Activated CD4-positive, alpha-beta T cell treated with anti-CD3 and anti-CD28 coated beads, Interleukin-2, amount 50 U/mL, for 1 hour (primary cell): ENCODE measurements at regions not wholly inside any gene's neighbourhood (a gene's known extent, or its start where the extent isn't known, plus 50 kb on each side); places are given as distances from the start of the nearest gene placed in this dataset.
"Not testable (repeated sequence)": the region's sequence is repeated elsewhere in the genome, so short reads cannot be mapped to it uniquely, and the experiment has no call there.

Source experiments
- DNase-seq: peaks from one replicate; pipeline ENCODE4 v3.0.0-alpha.2; 2020

- DNase-seq = no peak
Observed at GRCh38 chr21:28100366-28100765, 892.3 kb downstream of the LTN1 start.

DNA sequence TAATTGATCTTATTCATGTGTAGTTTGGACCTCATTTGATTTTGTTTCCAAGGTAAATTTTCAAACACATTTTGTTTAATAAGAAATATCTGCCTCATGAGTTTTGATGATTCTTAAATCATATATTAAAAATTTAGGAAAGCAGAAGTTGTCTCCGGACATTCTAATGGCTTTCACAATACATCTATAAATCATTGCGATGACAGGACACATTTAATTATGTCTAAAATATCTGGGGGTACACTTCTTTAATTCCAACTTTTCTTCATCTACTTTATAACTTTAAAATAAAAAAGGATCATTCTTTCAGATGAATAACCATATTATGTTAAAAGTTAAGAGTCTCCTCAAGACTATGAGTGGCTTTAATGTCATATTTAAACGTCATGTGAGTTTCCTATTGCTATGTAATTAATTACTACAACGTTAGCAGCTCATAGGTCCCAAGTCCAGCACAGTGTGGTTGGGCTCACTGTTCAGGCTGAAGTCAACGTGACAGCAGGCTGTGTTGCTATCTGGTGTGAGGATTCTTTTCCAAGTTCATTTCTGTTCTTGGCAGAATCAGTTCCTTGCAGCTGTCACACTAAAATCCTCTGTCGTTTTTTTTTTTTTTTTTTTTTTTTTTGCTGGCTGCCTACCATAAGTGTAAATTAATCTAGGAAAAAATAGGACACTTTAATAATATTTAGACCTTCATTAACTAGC is 893.5 kb downstream of the LTN1 start:
- DNase-seq = no peak

DNA sequence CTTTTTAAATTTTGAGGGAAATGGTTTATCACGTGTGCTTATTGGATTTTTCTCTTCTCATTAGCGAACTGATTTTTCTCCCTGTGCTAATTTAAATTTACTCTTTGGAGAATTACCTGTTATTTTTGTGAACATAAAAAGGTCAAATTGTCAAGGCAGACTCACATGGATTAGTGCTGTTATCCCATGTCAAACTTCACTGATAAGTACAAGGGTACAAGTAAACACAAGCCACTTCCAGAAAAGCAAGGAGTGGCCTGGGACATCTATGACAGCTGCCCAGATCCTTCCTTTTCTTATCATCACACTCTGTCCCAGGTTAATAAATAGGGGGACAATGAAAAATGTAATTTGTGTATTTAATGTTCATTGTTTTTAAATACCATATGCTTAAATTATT is 901.2 kb downstream of the LTN1 start:
- no peak for DNase-seq

- no peak for DNase-seq
Observed at GRCh38 chr21:28090546-28090945, 902.1 kb downstream of the LTN1 start.

- no peak for DNase-seq
Observed at GRCh38 chr21:28089599-28090441, 902.9 kb downstream of the LTN1 start.

- DNase-seq = no peak
Observed at GRCh38 chr21:28086861-28087581, 905.7 kb downstream of the LTN1 start.

DNA sequence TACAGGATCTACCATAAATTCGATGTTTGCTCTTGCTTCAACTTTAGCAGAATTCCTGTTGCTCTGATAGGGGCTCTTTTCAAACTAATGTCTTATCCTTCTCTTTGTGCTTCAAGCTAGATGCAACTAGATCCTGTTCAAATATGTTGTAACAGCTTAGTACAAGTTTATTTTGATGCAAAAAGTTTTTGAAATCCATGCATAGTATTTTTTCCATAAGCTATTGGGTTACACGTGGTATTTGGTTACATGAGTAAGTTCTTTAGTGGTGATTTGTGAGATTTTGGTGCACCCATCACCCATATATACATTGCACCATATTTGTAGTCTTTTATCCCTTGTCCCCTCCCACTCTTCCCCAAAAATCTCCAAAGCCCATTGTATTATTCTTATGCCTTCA is 907.7 kb downstream of the LTN1 start:
- DNase-seq = no peak

- no peak for DNase-seq
Observed at GRCh38 chr21:28083350-28083749, 909.3 kb downstream of the LTN1 start.

DNA sequence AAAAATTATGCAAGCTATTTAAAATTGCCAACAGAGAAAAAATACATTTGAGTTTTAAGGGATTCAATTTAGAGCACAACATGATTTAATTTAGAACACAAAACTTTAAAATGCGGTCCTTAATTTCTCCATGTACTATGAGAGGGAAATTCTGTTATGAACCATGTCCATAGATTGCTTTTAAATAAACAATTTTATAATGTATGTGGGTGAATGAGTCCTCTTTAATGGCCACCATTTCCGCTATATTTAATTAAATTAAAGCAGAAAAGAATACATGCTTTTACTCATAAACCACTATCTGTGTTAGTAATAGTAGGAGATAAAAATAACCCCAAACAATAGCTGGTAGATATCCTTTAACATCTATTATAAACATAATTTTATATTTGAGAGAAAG is 914.6 kb downstream of the LTN1 start:
- no peak for DNase-seq

DNA sequence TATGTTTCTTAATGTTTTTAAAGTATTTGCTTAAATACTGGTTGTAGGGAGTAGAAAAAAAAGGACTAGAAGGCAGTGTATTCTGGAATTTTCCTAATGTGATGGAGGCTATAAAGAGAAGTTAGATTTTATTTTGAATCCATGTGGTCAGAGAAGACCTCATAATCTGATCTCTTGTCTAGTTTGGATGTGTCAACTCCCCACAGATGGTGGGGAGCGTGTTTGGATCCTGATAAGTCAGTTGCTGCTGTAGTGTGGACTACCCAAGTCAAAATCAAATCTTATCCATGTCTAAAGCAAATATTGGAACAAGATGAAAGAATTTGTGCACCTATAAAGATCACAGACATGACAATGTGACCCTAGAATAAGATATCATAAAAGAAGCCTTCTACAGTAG is 918.0 kb downstream of the LTN1 start:
- DNase-seq = no peak

DNA sequence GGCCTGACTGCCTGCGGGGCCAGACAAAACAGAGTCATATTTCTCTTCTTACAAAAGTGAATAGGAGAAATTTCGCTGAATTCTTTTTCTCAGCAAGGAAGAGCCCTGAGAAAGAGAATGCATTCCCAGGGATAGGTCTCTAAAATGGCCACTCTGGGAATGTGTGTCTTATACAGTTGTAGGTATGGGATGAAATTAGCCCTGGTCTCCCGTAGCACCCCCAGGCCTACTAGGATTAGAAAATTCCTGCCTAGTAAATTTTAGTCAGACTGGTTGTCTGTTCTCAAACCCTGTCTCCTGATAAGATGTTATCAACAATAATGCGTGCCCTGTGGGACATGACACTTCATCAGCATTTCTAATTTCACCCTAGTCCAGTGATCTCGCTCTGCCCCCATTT is 920.1 kb downstream of the LTN1 start:
- DNase-seq = no peak

DNA sequence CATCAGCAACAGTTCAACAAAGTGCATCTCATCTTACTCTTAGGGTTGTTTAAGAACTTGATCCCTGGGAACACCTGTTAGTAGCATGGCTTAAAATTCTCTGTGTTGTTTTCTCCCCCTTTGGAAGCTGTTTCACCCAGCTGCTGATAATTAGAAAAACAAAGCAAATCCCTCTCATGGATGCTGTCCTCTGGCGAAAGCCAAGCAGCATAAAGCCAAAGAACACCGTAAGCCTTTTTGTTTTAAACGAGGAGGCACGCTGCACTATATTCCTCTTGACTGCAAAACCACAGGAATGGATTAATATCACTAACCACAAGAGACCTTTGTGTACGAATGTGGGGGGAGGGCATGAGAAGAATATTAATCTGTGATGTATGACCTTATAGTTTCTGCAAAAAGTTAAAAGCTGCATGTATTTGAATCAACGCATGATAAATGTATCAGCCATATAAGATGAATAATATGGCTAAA is 923.2 kb downstream of the LTN1 start:
- DNase-seq = no peak

DNA sequence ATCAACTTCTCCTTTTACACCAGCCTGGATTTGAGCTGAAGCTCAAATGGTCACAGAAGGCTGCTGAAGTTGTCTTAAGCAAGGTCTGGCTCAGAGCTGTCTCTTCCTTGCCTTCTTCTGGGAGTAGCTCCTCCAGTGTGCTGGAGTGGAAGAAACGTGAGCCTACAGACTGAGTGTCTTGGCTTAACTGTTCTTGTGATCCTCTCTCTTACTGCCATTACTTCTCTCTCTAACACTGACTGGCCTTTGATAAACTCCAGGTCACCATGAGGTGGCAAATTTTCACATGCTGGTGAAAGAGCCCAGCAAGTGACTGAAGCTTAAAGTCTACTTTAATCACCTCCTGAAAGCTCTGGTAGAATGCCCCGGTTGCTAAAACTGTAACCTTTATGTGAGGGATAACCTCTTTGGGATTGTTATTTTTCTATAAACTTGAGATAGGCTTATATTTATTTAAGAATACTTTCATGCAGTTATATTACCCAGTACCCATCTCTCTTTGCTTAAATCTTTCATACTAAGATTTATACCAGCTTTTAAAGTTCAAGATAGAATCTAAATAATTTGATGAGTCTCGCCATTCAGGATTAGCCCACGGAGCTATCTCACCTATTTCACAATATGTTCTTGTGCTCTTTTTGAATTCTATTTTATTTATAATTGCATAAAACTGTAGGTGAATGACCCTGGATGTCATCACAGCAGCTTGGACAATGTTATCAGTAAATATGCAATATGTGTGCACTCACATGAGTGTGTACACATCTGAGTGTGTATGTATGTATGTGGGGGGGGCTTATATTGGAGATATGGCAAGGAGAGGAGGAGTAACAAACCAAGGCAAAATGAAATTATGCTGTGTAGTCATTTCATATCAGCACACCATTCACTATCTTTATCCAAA is 924.0 kb downstream of the LTN1 start:
- no peak for DNase-seq

- no peak for DNase-seq
Observed at GRCh38 chr21:28066596-28067387, 925.9 kb downstream of the LTN1 start.

GRCh38 chr21:28066076-28066475 is 926.6 kb downstream of the LTN1 start:
- DNase-seq = no peak

- DNase-seq = no peak
Observed at GRCh38 chr21:28063241-28064216, 929.1 kb downstream of the LTN1 start.

GRCh38 chr21:28052956-28053355 is 939.7 kb downstream of the LTN1 start:
- DNase-seq = not testable (repeated sequence)

DNA sequence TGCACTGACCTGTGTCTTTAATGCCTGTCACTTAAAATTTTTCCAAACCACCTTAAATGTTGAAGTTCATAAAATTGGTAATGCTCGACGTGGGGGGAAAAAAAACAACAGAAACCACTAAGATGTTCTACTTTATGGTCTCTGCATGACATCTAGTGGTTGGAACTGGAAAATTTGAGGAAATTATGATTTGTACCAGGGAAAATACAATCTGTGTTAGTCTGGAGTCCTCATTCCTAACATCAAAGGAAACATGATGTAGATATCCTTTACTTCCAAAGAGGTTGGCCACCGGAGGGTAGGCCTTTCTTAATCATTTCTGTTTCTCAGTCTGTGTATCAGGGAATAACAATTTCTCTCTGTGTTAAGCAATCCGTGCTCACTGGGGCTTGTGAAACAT is 941.0 kb downstream of the LTN1 start:
- not testable (repeated sequence) for DNase-seq

DNA sequence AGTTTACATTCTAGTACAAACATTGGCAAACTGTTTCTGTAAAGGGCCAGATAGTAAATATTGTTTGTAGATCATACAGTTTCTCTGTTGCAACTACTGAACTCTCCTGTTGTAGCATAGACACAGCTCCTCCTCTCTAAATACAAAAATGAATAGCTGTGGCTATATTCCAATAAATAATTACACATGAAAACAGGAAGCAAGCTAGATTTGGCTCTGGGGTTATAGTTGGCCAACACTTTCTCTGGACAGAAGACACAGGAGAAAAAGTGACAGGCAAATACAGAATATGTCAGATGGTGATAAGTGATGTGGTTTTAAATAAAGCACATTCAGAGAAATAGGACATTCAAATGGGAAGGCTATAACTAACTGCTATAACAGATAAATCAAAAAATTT is 957.0 kb downstream of the LTN1 start:
- not testable (repeated sequence) for DNase-seq

- not testable (repeated sequence) for DNase-seq
Observed at GRCh38 chr21:28034916-28035315, 957.8 kb downstream of the LTN1 start.
